ENCODE measurements at regions not wholly inside any gene's neighbourhood (a gene's known extent, or its start where the extent isn't known, plus 50 kb on each side); places are given as distances from the start of the nearest gene placed in this dataset.
A peak's percentile ranks its signal among the peaks of the same experiment; 100 is the strongest.

- Histone ChIP-seq H3K9me3 (ENCODE audit: control insufficient read depth, low read depth, low read length) (peaks cover 7% of the 10 kb centered on the region), H3K27me3 (ENCODE audit: control insufficient read depth, insufficient read depth, low read length) (no peaks in the 10 kb centered on the region), H3K27ac (ENCODE audit: low read length) (no peak overlapping the region), H3K4me1 (ENCODE audit: control insufficient read depth, insufficient read depth, low read length) (no peaks in the 10 kb centered on the region), H3K4me3 (ENCODE audit: low read length) (no peak overlapping the region), H3K36me3 (ENCODE audit: control insufficient read depth, insufficient read depth, low read length) (no peaks in the 10 kb centered on the region)
- no CpG with 5 or more reads among the region's 7 CpGs for WGBS (ENCODE audit: insufficient coverage, low lambda C conversion rate)
- DNase-seq, result no peak
These were observed 50.7 kb upstream of the SPATA12 start for GRCh38 chr3:57009802-57010201.

- Histone ChIP-seq H3K27me3 (ENCODE audit: control insufficient read depth, insufficient read depth, low read length) (no peaks in the 10 kb centered on the region), H3K27ac (ENCODE audit: low read length) (no peak overlapping the region), H3K4me1 (ENCODE audit: control insufficient read depth, insufficient read depth, low read length) (no peaks in the 10 kb centered on the region), H3K36me3 (ENCODE audit: control insufficient read depth, insufficient read depth, low read length) (no peaks in the 10 kb centered on the region), H3K4me3 (ENCODE audit: low read length) (no peak overlapping the region), H3K9me3 (ENCODE audit: control insufficient read depth, low read depth, low read length) (peaks cover 7% of the 10 kb centered on the region)
- no CpG with 5 or more reads among the region's 7 CpGs for WGBS (ENCODE audit: insufficient coverage, low lambda C conversion rate)
- no peak for DNase-seq
These were observed 51.1 kb upstream of the SPATA12 start for GRCh38 chr3:57009367-57009766.

GRCh38 chr3:57007521-57008460, 52.7 kb upstream of the SPATA12 start:
- H3K9me3 ChIP-seq (ENCODE audit: control insufficient read depth, low read depth, low read length), result peaks cover 3% of the 10 kb centered on the region
- DNase-seq, result no peak
- no peaks in the 10 kb centered on the region for H3K36me3 ChIP-seq (ENCODE audit: control insufficient read depth, insufficient read depth, low read length)
- no peaks in the 10 kb centered on the region for H3K4me1 ChIP-seq (ENCODE audit: control insufficient read depth, insufficient read depth, low read length)
- WGBS (ENCODE audit: insufficient coverage, low lambda C conversion rate), result no CpG with 5 or more reads among the region's 18 CpGs
- peak overlapping the region; percentile 35 for H3K27ac ChIP-seq (ENCODE audit: low read length)
- no peaks in the 10 kb centered on the region for H3K27me3 ChIP-seq (ENCODE audit: control insufficient read depth, insufficient read depth, low read length)
- H3K4me3 ChIP-seq (ENCODE audit: low read length), result no peak overlapping the region

DNA sequence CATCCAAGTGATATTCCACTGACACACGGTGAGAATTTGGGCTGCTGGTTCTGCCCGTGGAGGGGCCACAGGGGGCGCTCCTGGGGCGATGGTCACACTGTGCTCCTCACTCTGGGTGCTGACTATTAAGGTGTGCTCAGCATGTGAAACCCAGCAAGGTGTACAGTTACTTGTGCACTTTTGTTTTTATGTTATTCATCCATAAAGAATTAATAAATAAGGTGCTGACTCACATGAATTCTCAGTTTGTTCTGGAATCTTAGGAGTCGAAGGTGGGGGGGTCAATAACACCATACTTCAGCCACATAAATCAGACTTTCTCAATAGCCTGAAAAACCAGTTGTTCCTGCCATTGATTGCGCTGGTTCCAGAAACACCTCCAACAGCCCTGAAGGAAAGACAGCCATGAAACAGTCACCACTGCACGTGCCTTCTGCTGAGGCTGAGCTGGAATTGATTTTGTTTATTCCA, 53.5 kb upstream of the SPATA12 start:
- WGBS (ENCODE audit: insufficient coverage, low lambda C conversion rate), result no CpG with 5 or more reads among the region's 7 CpGs
- no peaks in the 10 kb centered on the region for H3K4me1 ChIP-seq (ENCODE audit: control insufficient read depth, insufficient read depth, low read length)
- no peak for DNase-seq

DNA sequence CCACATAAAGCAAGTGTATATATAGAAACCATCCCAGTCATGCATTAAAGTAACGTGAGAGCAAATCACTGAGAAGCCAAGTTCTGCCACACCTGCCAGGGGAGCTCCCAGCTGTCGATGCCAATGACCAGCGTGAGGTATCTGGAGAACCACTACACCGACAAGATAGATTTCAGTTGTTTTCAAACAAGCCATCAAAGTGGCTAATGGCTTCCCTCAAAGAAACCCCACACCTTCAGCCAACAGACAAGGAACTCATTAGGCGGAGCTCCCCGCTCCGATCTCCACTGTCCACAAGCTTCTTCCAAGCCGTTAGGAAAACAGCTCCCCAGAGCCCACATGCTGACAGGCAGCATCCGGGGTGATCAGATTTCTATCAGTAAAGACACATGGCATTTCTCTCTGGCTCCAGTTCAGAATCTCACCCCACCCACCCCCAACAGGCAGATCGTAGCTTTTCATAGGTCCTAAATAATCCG, 54.2 kb upstream of the SPATA12 start:
- Histone ChIP-seq H3K27me3 (ENCODE audit: control insufficient read depth, insufficient read depth, low read length) (no peaks in the 10 kb centered on the region), H3K9me3 (ENCODE audit: control insufficient read depth, low read depth, low read length) (no peaks in the 10 kb centered on the region), H3K4me1 (ENCODE audit: control insufficient read depth, insufficient read depth, low read length) (no peaks in the 10 kb centered on the region), H3K27ac (ENCODE audit: low read length) (no peak overlapping the region), H3K36me3 (ENCODE audit: control insufficient read depth, insufficient read depth, low read length) (no peaks in the 10 kb centered on the region), H3K4me3 (ENCODE audit: low read length) (no peak overlapping the region)
- no CpG with 5 or more reads among the region's 11 CpGs for WGBS (ENCODE audit: insufficient coverage, low lambda C conversion rate)
- DNase-seq, result no peak

More for the DNA sequence above, 53.5 kb upstream of the SPATA12 start:
- Histone ChIP-seq H3K36me3 (ENCODE audit: control insufficient read depth, insufficient read depth, low read length) (no peaks in the 10 kb centered on the region), H3K27ac (ENCODE audit: low read length) (no peak overlapping the region), H3K9me3 (ENCODE audit: control insufficient read depth, low read depth, low read length) (no peaks in the 10 kb centered on the region), H3K4me3 (ENCODE audit: low read length) (no peak overlapping the region), H3K27me3 (ENCODE audit: control insufficient read depth, insufficient read depth, low read length) (no peaks in the 10 kb centered on the region)

- H3K4me1 ChIP-seq (ENCODE audit: control insufficient read depth, insufficient read depth, low read length), result no peaks in the 10 kb centered on the region
- no CpG with 5 or more reads among the region's 6 CpGs for WGBS (ENCODE audit: insufficient coverage, low lambda C conversion rate)
- H3K27ac ChIP-seq (ENCODE audit: low read length), result no peak overlapping the region
- H3K9me3 ChIP-seq (ENCODE audit: control insufficient read depth, low read depth, low read length), result no peaks in the 10 kb centered on the region
- no peaks in the 10 kb centered on the region for H3K36me3 ChIP-seq (ENCODE audit: control insufficient read depth, insufficient read depth, low read length)
- no peaks in the 10 kb centered on the region for H3K27me3 ChIP-seq (ENCODE audit: control insufficient read depth, insufficient read depth, low read length)
- no peak overlapping the region for H3K4me3 ChIP-seq (ENCODE audit: low read length)
- DNase-seq, result no peak
These were observed 56.2 kb upstream of the SPATA12 start for GRCh38 chr3:57004229-57004628.

DNA sequence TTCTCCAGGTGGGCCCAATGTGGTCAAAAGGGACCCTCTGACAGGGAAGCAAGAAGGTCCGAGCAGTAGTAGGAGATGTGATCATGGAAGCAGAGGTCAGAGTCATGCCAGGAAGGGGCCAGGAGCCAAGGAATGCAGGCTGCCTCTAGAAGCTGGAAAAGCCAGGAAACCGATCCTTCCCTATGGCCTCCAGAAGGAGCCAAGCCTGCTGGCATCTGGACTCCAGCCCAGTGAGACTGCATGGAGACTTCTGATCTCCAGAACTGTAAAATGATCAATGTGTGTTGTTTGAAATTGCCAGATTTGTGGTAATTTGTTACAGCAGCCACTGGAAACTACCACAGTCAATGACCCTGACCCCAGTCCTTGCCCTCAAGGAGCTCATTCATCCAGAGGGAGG, 56.8 kb upstream of the SPATA12 start:
- no peaks in the 10 kb centered on the region for H3K9me3 ChIP-seq (ENCODE audit: control insufficient read depth, low read depth, low read length)
- H3K36me3 ChIP-seq (ENCODE audit: control insufficient read depth, insufficient read depth, low read length), result no peaks in the 10 kb centered on the region
- no peak overlapping the region for H3K27ac ChIP-seq (ENCODE audit: low read length)
- no peaks in the 10 kb centered on the region for H3K27me3 ChIP-seq (ENCODE audit: control insufficient read depth, insufficient read depth, low read length)
- H3K4me3 ChIP-seq (ENCODE audit: low read length), result no peak overlapping the region
- no peak for DNase-seq
- H3K4me1 ChIP-seq (ENCODE audit: control insufficient read depth, insufficient read depth, low read length), result no peaks in the 10 kb centered on the region
- no CpG with 5 or more reads among the region's 2 CpGs for WGBS (ENCODE audit: insufficient coverage, low lambda C conversion rate)

GRCh38 chr3:57001356-57001755, 59.1 kb upstream of the SPATA12 start:
- no peaks in the 10 kb centered on the region for H3K27me3 ChIP-seq (ENCODE audit: control insufficient read depth, insufficient read depth, low read length)
- 90% methylated on average over 2 of the region's 5 CpGs for WGBS (ENCODE audit: insufficient coverage, low lambda C conversion rate)
- H3K9me3 ChIP-seq (ENCODE audit: control insufficient read depth, low read depth, low read length), result no peaks in the 10 kb centered on the region
- H3K4me1 ChIP-seq (ENCODE audit: control insufficient read depth, insufficient read depth, low read length), result peaks cover 8% of the 10 kb centered on the region
- no peak overlapping the region for H3K27ac ChIP-seq (ENCODE audit: low read length)
- no peak for DNase-seq
- H3K36me3 ChIP-seq (ENCODE audit: control insufficient read depth, insufficient read depth, low read length), result no peaks in the 10 kb centered on the region
- no peak overlapping the region for H3K4me3 ChIP-seq (ENCODE audit: low read length)

GRCh38 chr3:57000012-57000411, 60.5 kb upstream of the SPATA12 start:
- Histone ChIP-seq H3K4me3 (ENCODE audit: low read length) (no peak overlapping the region), H3K9me3 (ENCODE audit: control insufficient read depth, low read depth, low read length) (no peaks in the 10 kb centered on the region), H3K27ac (ENCODE audit: low read length) (no peak overlapping the region), H3K27me3 (ENCODE audit: control insufficient read depth, insufficient read depth, low read length) (no peaks in the 10 kb centered on the region), H3K36me3 (ENCODE audit: control insufficient read depth, insufficient read depth, low read length) (no peaks in the 10 kb centered on the region), H3K4me1 (ENCODE audit: control insufficient read depth, insufficient read depth, low read length) (peaks cover 8% of the 10 kb centered on the region)
- DNase-seq, result no peak
- WGBS (ENCODE audit: insufficient coverage, low lambda C conversion rate), result no CpG with 5 or more reads among the region's 4 CpGs

DNA sequence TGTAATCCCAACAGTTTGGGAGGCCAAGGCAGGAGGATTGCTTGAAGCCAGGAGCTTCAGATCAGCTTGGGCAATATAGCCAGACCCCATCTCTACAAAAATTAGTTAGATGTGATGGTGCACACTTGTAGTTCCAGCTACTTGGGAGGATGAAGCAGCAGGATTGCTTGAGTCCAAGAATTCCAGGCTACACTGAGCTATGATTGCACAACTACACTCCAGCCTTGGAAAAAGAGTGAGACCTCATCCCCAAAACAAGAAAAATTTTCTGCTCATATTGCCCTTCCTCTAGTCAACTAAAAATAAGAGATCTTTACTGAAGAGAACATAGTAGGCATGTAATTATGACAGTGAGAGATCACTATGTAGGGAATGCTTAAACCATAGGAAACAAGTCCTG, 60.9 kb upstream of the SPATA12 start:
- H3K27ac ChIP-seq (ENCODE audit: low read length), result no peak overlapping the region

More for the DNA sequence above, 60.9 kb upstream of the SPATA12 start:
- Histone ChIP-seq H3K36me3 (ENCODE audit: control insufficient read depth, insufficient read depth, low read length) (no peaks in the 10 kb centered on the region), H3K9me3 (ENCODE audit: control insufficient read depth, low read depth, low read length) (no peaks in the 10 kb centered on the region), H3K4me3 (ENCODE audit: low read length) (no peak overlapping the region), H3K27me3 (ENCODE audit: control insufficient read depth, insufficient read depth, low read length) (no peaks in the 10 kb centered on the region), H3K4me1 (ENCODE audit: control insufficient read depth, insufficient read depth, low read length) (peaks cover 8% of the 10 kb centered on the region)
- DNase-seq, result no peak

Measured in large intestine (tissue), 3 donors.